GM12874 (cell line): ENCODE measurements at regions not wholly inside any gene's neighbourhood (a gene's known extent, or its start where the extent isn't known, plus 50 kb on each side); places are given as distances from the start of the nearest gene placed in this dataset.

Experiments used
- TF ChIP-seq, protein P1 (sequence below): IDR thresholded peaks from 2 replicates; pipeline ENCODE4 v1.5.1; 2011; ENCODE audit warnings: low read depth, mild to moderate bottlenecking, control low read depth, low read length, moderate library complexity; ENCODE audit not compliant: insufficient read depth

DNA sequence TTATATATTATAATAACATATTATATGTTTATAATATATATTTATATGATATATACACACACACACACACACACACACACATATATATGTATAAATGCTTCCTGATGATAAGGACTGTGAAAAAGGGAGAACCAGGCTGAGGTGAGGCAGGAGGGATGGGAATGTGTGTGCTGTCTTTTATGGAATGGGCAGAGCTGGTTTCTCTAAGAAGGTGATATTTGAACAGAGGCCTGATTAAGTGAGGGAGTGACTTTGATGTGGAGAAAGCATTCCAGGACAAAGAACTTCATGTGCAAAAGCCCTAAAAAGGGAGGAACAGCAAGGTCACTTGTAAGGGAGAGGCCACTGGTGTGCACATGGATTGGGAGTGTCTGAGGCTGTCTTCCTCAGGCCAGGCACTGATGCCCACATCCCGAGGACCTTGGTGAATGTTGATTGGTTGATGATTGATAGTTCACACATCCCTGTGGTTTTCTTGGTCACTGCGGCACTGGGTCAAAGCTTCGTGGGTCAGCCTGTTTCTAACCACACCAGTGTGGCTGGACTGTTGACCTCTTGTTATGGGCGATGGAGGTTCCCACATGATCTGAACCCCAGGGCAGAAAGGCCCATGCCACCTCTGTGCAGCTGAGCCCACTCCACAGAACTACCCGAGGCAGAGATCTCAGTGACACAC, 196.9 kb downstream of the MYCN start:
- TF ChIP-seq, protein P1, sequence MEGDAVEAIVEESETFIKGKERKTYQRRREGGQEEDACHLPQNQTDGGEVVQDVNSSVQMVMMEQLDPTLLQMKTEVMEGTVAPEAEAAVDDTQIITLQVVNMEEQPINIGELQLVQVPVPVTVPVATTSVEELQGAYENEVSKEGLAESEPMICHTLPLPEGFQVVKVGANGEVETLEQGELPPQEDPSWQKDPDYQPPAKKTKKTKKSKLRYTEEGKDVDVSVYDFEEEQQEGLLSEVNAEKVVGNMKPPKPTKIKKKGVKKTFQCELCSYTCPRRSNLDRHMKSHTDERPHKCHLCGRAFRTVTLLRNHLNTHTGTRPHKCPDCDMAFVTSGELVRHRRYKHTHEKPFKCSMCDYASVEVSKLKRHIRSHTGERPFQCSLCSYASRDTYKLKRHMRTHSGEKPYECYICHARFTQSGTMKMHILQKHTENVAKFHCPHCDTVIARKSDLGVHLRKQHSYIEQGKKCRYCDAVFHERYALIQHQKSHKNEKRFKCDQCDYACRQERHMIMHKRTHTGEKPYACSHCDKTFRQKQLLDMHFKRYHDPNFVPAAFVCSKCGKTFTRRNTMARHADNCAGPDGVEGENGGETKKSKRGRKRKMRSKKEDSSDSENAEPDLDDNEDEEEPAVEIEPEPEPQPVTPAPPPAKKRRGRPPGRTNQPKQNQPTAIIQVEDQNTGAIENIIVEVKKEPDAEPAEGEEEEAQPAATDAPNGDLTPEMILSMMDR, result no peak

GRCh38 chr2:16136461-16137035, 196.2 kb downstream of the MYCN start:
- TF ChIP-seq, protein P1, result no peak

DNA sequence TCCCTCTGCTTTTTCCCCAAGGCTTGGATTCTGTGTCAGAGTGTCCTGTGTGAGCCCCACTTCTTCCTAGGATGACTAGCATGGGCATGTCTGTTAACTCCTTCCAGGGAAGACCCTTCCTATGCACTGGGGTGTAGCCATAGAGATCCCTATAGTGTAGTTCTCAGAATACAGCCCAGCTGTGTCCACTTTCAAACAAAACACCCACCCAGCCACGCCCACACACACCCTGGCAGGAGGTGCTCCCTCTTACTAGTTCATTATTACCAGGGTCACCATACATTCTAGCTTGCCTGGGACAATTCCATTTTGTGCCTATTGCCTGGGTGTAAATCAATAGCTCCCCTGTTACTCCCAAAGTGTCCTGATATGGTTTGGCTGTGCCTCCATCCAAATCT, 195.6 kb downstream of the MYCN start:
- TF ChIP-seq, protein P1, result no peak

DNA sequence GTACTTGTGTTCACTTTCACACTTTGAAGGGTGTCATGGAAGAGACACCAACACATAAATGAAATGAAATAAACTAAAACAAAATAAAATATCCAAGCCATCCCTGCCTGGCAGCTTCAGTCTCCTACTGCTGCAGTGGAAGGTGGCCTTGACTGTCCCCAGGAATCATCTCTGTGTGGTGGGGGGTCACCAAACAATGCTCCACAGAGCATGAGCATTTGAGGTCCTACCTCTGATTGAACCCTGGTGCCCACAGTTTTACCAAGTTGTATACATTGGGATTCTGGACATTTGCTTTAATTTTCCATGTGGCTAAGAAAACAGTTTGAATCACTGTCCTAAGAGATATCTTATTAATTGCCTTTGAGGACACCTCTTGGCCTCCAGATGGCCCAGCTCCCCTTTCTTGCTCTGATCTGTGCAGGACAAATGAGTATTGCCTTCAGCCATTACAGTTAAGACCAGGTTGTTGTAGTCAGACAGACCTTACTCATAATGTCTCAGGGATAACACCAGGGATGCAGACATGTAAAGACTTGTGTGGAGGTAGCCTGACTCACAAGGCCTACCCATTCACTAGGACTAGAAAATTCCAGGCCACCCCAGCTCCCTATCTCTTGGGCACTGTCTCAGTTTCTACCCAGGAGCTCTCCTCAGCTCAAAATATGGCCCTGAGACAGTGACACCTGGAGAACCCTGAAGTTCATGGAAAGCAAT, 195.0 kb downstream of the MYCN start:
- TF ChIP-seq, protein P1, result no peak

DNA sequence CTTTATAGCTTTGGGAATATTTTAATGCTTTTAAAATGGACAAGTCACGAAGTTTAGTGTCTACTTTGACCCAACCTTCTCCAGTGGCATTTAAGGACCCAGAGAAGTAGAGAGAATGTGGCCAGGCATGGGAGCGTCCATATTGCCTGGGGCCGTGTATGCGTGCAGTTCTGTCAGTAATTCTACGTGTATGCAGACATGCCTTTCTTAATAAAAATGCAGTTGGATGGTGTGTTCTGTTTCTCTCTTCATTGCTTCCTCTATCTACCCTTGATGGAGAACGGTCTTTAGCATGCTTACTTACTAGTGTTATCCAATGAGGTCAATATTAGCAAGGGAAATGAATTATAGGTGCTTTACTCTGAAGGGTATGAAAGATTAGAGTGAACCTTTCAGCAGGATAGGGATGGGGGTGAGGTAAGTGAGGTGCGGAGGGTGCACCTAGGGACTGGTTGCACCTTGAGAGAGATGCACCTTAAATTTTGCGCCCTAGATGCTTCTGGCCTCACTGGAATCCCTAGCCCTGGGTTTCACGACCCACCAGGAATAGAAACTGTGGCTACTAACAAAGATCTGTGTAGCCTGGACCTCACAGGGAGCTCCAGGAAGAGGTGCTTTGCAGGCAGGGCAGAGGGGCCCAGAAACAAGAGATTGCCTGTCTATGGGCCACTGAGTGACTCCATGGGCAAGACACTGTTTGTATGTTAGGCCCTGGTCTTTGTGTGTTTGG, 194.3 kb downstream of the MYCN start:
- TF ChIP-seq, protein P1, result no peak

DNA sequence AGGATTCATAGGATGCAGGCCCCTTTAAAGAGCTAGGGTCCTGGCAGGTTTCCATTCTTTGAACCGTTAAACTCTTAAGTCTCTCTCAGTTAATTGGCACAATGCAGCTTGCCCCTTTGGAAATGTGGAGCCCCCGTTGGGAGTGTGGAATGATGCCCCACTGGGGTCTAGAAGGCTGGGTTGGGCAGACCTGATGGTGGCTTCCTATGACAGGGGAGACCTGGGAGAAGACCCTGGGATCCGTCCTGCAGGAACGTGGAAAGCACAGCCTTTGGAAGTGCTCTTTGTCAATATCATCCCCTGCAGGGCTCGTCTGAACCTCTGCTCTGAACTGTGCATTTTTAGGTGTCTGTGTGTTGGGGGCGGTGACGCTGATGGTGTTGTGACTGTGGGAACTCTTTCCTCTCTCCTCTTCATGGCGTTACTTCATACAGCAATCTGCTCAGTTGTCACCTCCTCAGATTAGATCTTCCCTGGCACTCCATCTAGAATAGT, 190.6 kb downstream of the MYCN start:
- TF ChIP-seq, protein P1, result no peak

DNA sequence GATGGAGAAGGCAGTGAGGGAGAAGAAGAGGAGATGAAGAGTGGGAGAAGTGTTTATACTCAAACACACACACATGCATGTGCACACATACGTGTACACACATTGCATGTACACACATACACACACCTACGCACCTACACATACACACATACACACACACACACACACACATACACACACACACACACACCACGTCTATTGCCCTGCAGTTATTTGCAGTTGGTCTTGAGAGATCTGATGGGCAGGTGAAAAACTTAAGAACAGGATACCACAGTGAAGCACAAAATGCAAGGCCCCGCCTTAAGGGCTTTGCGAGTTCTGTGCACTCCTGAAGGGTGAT, 190.2 kb downstream of the MYCN start:
- TF ChIP-seq, protein P1, result no peak
